Fibroblast of lung (primary cell): ENCODE measurements at regions not wholly inside any gene's neighbourhood (a gene's known extent, or its start where the extent isn't known, plus 50 kb on each side); places are given as distances from the start of the nearest gene placed in this dataset.

Experiments
- DNase-seq, 2 donors: peaks; one replicate each; pipeline versions ENCODE4 v3.0.0 to v3.0.0-alpha.2; 2010; ENCODE audit warnings: low read depth in 2 of 2
- H2AFZ ChIP-seq: 2 replicates; pipeline ENCODE4 v1.5.1; 2012; ENCODE audit warnings: low read length, control low read depth, inconsistent platforms
- H3K27ac ChIP-seq: 2 replicates; pipeline ENCODE4 v1.5.1; 2011; ENCODE audit warnings: low read length, control low read depth; ENCODE audit not compliant: insufficient read depth
- H3K27me3 ChIP-seq: 2 replicates; pipeline ENCODE4 v1.5.1; 2011; ENCODE audit warnings: mild to moderate bottlenecking, low read length; ENCODE audit not compliant: control insufficient read depth, insufficient read depth
- H3K36me3 ChIP-seq: 2 replicates; pipeline ENCODE4 v1.5.1; 2011; ENCODE audit warnings: low read length; ENCODE audit not compliant: control insufficient read depth, insufficient read depth
- H3K4me1 ChIP-seq: 2 replicates; pipeline ENCODE4 v1.5.1; 2011; ENCODE audit warnings: low read length; ENCODE audit not compliant: control insufficient read depth, insufficient read depth; ENCODE audit errors: extremely low read depth
- H3K4me2 ChIP-seq: 2 replicates; pipeline ENCODE4 v1.5.1; 2011; ENCODE audit warnings: low read length, control low read depth; ENCODE audit not compliant: insufficient read depth; ENCODE audit errors: extremely low read depth
- H3K4me3 ChIP-seq, 4 experiments: fragments of 200-600 bp in 1 of 4; sonication (generic) in 1 of 4; replicated peaks in 1 of 4; 2 replicates each; pipeline ENCODE4 v1.5.1; 2011 to 2016; ENCODE audit warnings: low read length in 4 of 4, low read depth in 3 of 4, mild to moderate bottlenecking in 3 of 4, control low read depth in 2 of 4, inconsistent platforms in 1 of 4, mixed read lengths in 1 of 4; ENCODE audit not compliant: insufficient read depth in 1 of 4; ENCODE audit errors: control extremely low read depth in 1 of 4
- H3K79me2 ChIP-seq: 2 replicates; pipeline ENCODE4 v1.5.1; 2012; ENCODE audit warnings: mild to moderate bottlenecking, low read length, inconsistent platforms; ENCODE audit not compliant: control insufficient read depth, insufficient read depth
- H3K9ac ChIP-seq: 2 replicates; pipeline ENCODE4 v1.5.1; 2011; ENCODE audit warnings: mild to moderate bottlenecking, low read length, control low read depth; ENCODE audit not compliant: insufficient read depth
- H3K9me3 ChIP-seq: 2 replicates; pipeline ENCODE4 v1.5.1; 2012; ENCODE audit warnings: low read depth, low read length; ENCODE audit not compliant: control insufficient read depth, insufficient read depth
- H4K20me1 ChIP-seq: 2 replicates; pipeline ENCODE4 v1.5.1; 2011; ENCODE audit warnings: low read length; ENCODE audit not compliant: control insufficient read depth, insufficient read depth; ENCODE audit errors: extremely low read depth
- CTCF ChIP-seq, 2 donors: IDR thresholded peaks in 1 of 2; conservative IDR thresholded peaks in 1 of 2; 1 replicate in 1 of 2; 2 replicates in 1 of 2; pipeline ENCODE4 v1.5.1; 2011 to 2012; ENCODE audit warnings: low read length in 2 of 2, control low read depth in 1 of 2, inconsistent platforms in 1 of 2, low read depth in 1 of 2, mild to moderate bottlenecking in 1 of 2
- EZH2 ChIP-seq: IDR thresholded peaks from 2 replicates; pipeline ENCODE4 v1.5.1; 2012; ENCODE audit warnings: low read length, control low read depth, mild to moderate bottlenecking; ENCODE audit errors: missing control alignments

GRCh38 chr9:85283421-85283820, 458.3 kb downstream of the AGTPBP1 start:
- no peak overlapping the region for H3K4me3 ChIP-seq
- no peaks in the 10 kb centered on the region for H3K9me3 ChIP-seq
- no peaks in the 10 kb centered on the region for H4K20me1 ChIP-seq
- no peak overlapping the region for H3K27ac ChIP-seq
- no peaks in the 10 kb centered on the region for H3K4me1 ChIP-seq
- no peaks in the 10 kb centered on the region for H3K36me3 ChIP-seq
- H3K9ac ChIP-seq: no peak overlapping the region
- no peaks in the 10 kb centered on the region for H3K79me2 ChIP-seq
- no peak overlapping the region for H3K4me2 ChIP-seq
- no peak overlapping the region for H2AFZ ChIP-seq
- no peaks in the 10 kb centered on the region for H3K27me3 ChIP-seq
- DNase-seq: no peak
- TF ChIP-seq EZH2 (no peak), CTCF (conservative IDR thresholded peaks at IDR 0.05 in 1 of 2, IDR thresholded peaks at IDR 0.05 in 1 of 2; ENCODE audit: low read depth in 1 of 2, low read length in 2 of 2) (no peak)

GRCh38 chr9:85278769-85279168, 463.0 kb downstream of the AGTPBP1 start:
- H2AFZ ChIP-seq: no peak overlapping the region
- no peaks in the 10 kb centered on the region for H3K27me3 ChIP-seq
- H3K4me3 ChIP-seq: no peak overlapping the region
- no peaks in the 10 kb centered on the region for H3K9me3 ChIP-seq
- no peaks in the 10 kb centered on the region for H3K36me3 ChIP-seq
- DNase-seq: no peak
- H3K4me1 ChIP-seq: no peaks in the 10 kb centered on the region
- no peaks in the 10 kb centered on the region for H4K20me1 ChIP-seq
- no peaks in the 10 kb centered on the region for H3K79me2 ChIP-seq
- no peak overlapping the region for H3K27ac ChIP-seq
- H3K4me2 ChIP-seq: no peak overlapping the region
- TF ChIP-seq EZH2: no peak
- TF ChIP-seq CTCF (conservative IDR thresholded peaks at IDR 0.05 in 1 of 2, IDR thresholded peaks at IDR 0.05 in 1 of 2; ENCODE audit: low read depth in 1 of 2, low read length in 2 of 2): no peak
- no peak overlapping the region for H3K9ac ChIP-seq

GRCh38 chr9:85276741-85277140, 465.0 kb downstream of the AGTPBP1 start:
- Histone ChIP-seq H3K4me1 (no peaks in the 10 kb centered on the region), H3K4me3 (no peak overlapping the region), H2AFZ (no peak overlapping the region), H4K20me1 (no peaks in the 10 kb centered on the region), H3K9me3 (no peaks in the 10 kb centered on the region), H3K4me2 (no peak overlapping the region), H3K79me2 (no peaks in the 10 kb centered on the region), H3K36me3 (no peaks in the 10 kb centered on the region), H3K27me3 (no peaks in the 10 kb centered on the region), H3K27ac (no peak overlapping the region), H3K9ac (no peak overlapping the region)
- DNase-seq: no peak
- TF ChIP-seq EZH2 (no peak), CTCF (conservative IDR thresholded peaks at IDR 0.05 in 1 of 2, IDR thresholded peaks at IDR 0.05 in 1 of 2; ENCODE audit: low read depth in 1 of 2, low read length in 2 of 2) (no peak)
